ENCODE measurements at regions not wholly inside any gene's neighbourhood (a gene's known extent, or its start where the extent isn't known, plus 50 kb on each side); places are given as distances from the start of the nearest gene placed in this dataset.

- TF ChIP-seq EZH2phosphoT487 (IDR thresholded peaks at IDR 0.05; ENCODE audit: borderline replicate concordance): no peak
- TF ChIP-seq CTCF (conservative IDR thresholded peaks at IDR 0.05; ENCODE audit: low read length): no peak
- Histone ChIP-seq H3F3A (ENCODE audit: low read depth) (no peaks in the 10 kb centered on the region), H3K79me2 (ENCODE audit: insufficient read depth, low read length) (no peaks in the 10 kb centered on the region), H3K9me2 (replicated peaks; ENCODE audit: low read depth, low read length) (no peaks in the 10 kb centered on the region), H3K27me3 (ENCODE audit: insufficient read depth, low read length, poor library complexity, severe bottlenecking) (no peaks in the 10 kb centered on the region), H3K4me3 (ENCODE audit: low read length, poor library complexity, severe bottlenecking) (no peak overlapping the region), H3K36me3 (ENCODE audit: insufficient read depth, low read length) (no peaks in the 10 kb centered on the region), H3K9me3 (ENCODE audit: insufficient read depth, low read depth, low read length) (no peaks in the 10 kb centered on the region), H3K9ac (ENCODE audit: low read depth, low read length, poor library complexity, severe bottlenecking) (no peak overlapping the region), H3K4me2 (ENCODE audit: low read depth, low read length, poor library complexity, severe bottlenecking) (no peak overlapping the region), H2AFZ (ENCODE audit: low read length) (no peak overlapping the region), H3K4me1 (ENCODE audit: insufficient read depth, low read length, poor library complexity, severe bottlenecking) (no peaks in the 10 kb centered on the region), H4K20me1 (ENCODE audit: insufficient read depth, low read length, poor library complexity, severe bottlenecking) (no peaks in the 10 kb centered on the region)
Observed at GRCh38 chr2:75932996-75933395, 222.3 kb upstream of the GCFC2 start.

DNA sequence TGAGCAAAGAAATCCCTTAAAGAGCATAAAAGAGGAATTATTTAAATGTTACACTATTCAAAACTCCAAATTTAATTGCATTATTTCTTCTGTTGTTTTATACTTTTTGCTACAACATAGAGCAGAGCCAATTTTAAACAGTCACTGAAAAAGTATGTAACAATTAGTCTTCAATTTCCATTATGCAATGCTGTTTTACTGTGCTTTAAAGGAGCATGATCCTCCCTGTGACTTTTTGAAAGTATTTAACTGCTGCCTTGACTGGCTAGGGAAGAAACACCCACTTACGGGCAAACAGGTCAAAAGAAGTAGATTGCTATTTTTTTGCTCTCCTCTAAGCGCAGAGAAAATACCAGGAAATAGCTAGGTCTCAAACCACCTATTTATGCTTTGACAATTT lies 217.4 kb upstream of the GCFC2 start:
- no peaks in the 10 kb centered on the region for H3K79me2 ChIP-seq (ENCODE audit: insufficient read depth, low read length)
- no peaks in the 10 kb centered on the region for H3F3A ChIP-seq (ENCODE audit: low read depth)
- H3K4me1 ChIP-seq (ENCODE audit: insufficient read depth, low read length, poor library complexity, severe bottlenecking): no peaks in the 10 kb centered on the region
- H4K20me1 ChIP-seq (ENCODE audit: insufficient read depth, low read length, poor library complexity, severe bottlenecking): no peaks in the 10 kb centered on the region
- H3K36me3 ChIP-seq (ENCODE audit: insufficient read depth, low read length): no peaks in the 10 kb centered on the region
- H3K4me2 ChIP-seq (ENCODE audit: low read depth, low read length, poor library complexity, severe bottlenecking): no peak overlapping the region
- H3K4me3 ChIP-seq (ENCODE audit: low read length, poor library complexity, severe bottlenecking): no peak overlapping the region
- H2AFZ ChIP-seq (ENCODE audit: low read length): no peak overlapping the region
- H3K27me3 ChIP-seq (ENCODE audit: insufficient read depth, low read length, poor library complexity, severe bottlenecking): no peaks in the 10 kb centered on the region
- TF ChIP-seq CTCF (conservative IDR thresholded peaks at IDR 0.05; ENCODE audit: low read length): no peak
- TF ChIP-seq EZH2phosphoT487 (IDR thresholded peaks at IDR 0.05; ENCODE audit: borderline replicate concordance): no peak
- no peaks in the 10 kb centered on the region for H3K9me3 ChIP-seq (ENCODE audit: insufficient read depth, low read depth, low read length)
- no peak overlapping the region for H3K9ac ChIP-seq (ENCODE audit: low read depth, low read length, poor library complexity, severe bottlenecking)
- no peaks in the 10 kb centered on the region for H3K9me2 ChIP-seq (replicated peaks; ENCODE audit: low read depth, low read length)

DNA sequence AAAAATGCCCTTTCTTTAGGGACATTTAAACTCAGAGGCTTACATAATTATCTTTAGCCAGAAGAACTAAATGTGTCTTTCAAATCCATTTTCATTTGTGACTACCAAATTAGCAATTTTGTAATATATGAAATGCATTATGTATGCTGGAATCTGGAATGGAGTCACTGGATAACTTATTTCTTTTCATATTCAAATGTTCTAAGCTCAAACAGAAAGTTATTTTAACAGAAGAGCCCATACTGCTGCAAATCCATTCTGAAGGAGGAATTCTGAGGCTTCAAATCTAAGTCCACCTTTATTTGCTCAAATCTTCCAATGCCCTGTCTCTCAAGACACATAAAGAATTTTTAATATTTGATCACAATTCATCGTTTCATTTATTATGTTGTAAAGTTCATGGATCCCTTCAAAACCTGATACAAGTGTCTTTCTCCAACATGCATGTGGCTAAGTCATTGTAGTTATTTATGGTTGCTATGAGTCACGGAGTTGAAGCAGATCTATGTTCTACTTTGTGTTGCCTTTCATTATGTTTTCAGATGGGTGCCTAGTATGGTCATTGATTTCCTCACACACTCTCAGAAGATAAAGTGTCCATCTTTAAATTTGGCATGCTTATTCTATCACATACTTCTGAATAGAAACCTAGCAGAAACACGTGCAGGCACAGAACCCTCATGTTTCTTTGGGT lies 214.8 kb upstream of the GCFC2 start:
- H3K79me2 ChIP-seq (ENCODE audit: insufficient read depth, low read length): no peaks in the 10 kb centered on the region
- no peak overlapping the region for H3K4me2 ChIP-seq (ENCODE audit: low read depth, low read length, poor library complexity, severe bottlenecking)
- H4K20me1 ChIP-seq (ENCODE audit: insufficient read depth, low read length, poor library complexity, severe bottlenecking): no peaks in the 10 kb centered on the region
- H2AFZ ChIP-seq (ENCODE audit: low read length): no peak overlapping the region
- no peak overlapping the region for H3K4me3 ChIP-seq (ENCODE audit: low read length, poor library complexity, severe bottlenecking)
- no peak for TF ChIP-seq EZH2phosphoT487 (IDR thresholded peaks at IDR 0.05; ENCODE audit: borderline replicate concordance)
- TF ChIP-seq CTCF (conservative IDR thresholded peaks at IDR 0.05; ENCODE audit: low read length): no peak
- H3K9ac ChIP-seq (ENCODE audit: low read depth, low read length, poor library complexity, severe bottlenecking): no peak overlapping the region
- no peaks in the 10 kb centered on the region for H3K27me3 ChIP-seq (ENCODE audit: insufficient read depth, low read length, poor library complexity, severe bottlenecking)
- H3F3A ChIP-seq (ENCODE audit: low read depth): no peaks in the 10 kb centered on the region
- no peaks in the 10 kb centered on the region for H3K9me3 ChIP-seq (ENCODE audit: insufficient read depth, low read depth, low read length)
- no peaks in the 10 kb centered on the region for H3K36me3 ChIP-seq (ENCODE audit: insufficient read depth, low read length)
- H3K9me2 ChIP-seq (replicated peaks; ENCODE audit: low read depth, low read length): no peaks in the 10 kb centered on the region
- H3K4me1 ChIP-seq (ENCODE audit: insufficient read depth, low read length, poor library complexity, severe bottlenecking): no peaks in the 10 kb centered on the region
